CD8-positive, alpha-beta memory T cell (primary cell): ENCODE measurements at regions not wholly inside any gene's neighbourhood (a gene's known extent, or its start where the extent isn't known, plus 50 kb on each side); places are given as distances from the start of the nearest gene placed in this dataset.

Source experiments
- CTCF ChIA-PET: fragments of 350-600 bp; sonication (Branson Sonifier 250); formaldehyde crosslinking; loops from one replicate; lab custom pipeline; 2021; ENCODE audit warnings: antibody characterized with exemption; lab: Charles Lee
- POLR2A ChIA-PET: fragments of 350-600 bp; sonication (Branson Sonifier 250); formaldehyde crosslinking; loops from one replicate; lab custom pipeline; 2021; ENCODE audit warnings: antibody characterized with exemption; lab: Charles Lee
- DNase-seq, 5 donors: peaks; one replicate each; pipeline versions ENCODE4 v3.0.0 to v3.0.0-alpha.2; 2020 to 2022; ENCODE audit warnings: mixed read lengths in 1 of 5
- H3K27ac ChIP-seq: one replicate; pipeline ENCODE4 v1.7.0; 2013; ENCODE audit warnings: low read depth, mild to moderate bottlenecking, low read length, moderate library complexity
- H3K27me3 ChIP-seq: 2 replicates; pipeline ENCODE4 v1.7.0; 2013; ENCODE audit warnings: low read length, mild to moderate bottlenecking; ENCODE audit not compliant: insufficient read depth, poor library complexity, severe bottlenecking
- H3K36me3 ChIP-seq: 2 replicates; pipeline ENCODE4 v1.7.0; 2013; ENCODE audit warnings: mild to moderate bottlenecking, low read length, moderate library complexity; ENCODE audit not compliant: insufficient read depth
- H3K4me1 ChIP-seq: 2 replicates; pipeline ENCODE4 v1.7.0; 2013; ENCODE audit warnings: mild to moderate bottlenecking, low read length, moderate library complexity; ENCODE audit not compliant: insufficient read depth
- H3K4me3 ChIP-seq: 2 replicates; pipeline ENCODE4 v1.7.0; 2013; ENCODE audit warnings: mild to moderate bottlenecking, low read length
- H3K9me3 ChIP-seq: 2 replicates; pipeline ENCODE4 v1.7.0; 2013; ENCODE audit warnings: mild to moderate bottlenecking, low read length
- H3K27ac Mint-ChIP-seq, 8 donors: one replicate each; pipeline ENCODE4 v1.8.0; 2020 to 2021; ENCODE audit warnings: mixed read lengths in 8 of 8, mild to moderate bottlenecking in 6 of 8, inconsistent platforms in 3 of 8, moderate library complexity in 3 of 8
- H3K27me3 Mint-ChIP-seq, 2 donors: one replicate each; pipeline ENCODE4 v1.8.0; 2020 to 2021; ENCODE audit warnings: mixed read lengths in 2 of 2, mild to moderate bottlenecking in 1 of 2, moderate library complexity in 1 of 2
- H3K36me3 Mint-ChIP-seq, 3 donors: one replicate each; pipeline ENCODE4 v1.8.0; 2020 to 2021; ENCODE audit warnings: mixed read lengths in 3 of 3, inconsistent platforms in 1 of 3, mild to moderate bottlenecking in 1 of 3
- H3K4me1 Mint-ChIP-seq, 3 donors: one replicate each; pipeline ENCODE4 v1.8.0; 2020 to 2021; ENCODE audit warnings: mixed read lengths in 3 of 3, inconsistent platforms in 1 of 3, mild to moderate bottlenecking in 1 of 3
- H3K4me3 Mint-ChIP-seq, 7 donors: one replicate each; pipeline ENCODE4 v1.8.0; 2020 to 2021; ENCODE audit warnings: mixed read lengths in 7 of 7, mild to moderate bottlenecking in 6 of 7, moderate library complexity in 4 of 7, inconsistent platforms in 2 of 7
- H3K9me3 Mint-ChIP-seq, 5 donors: one replicate each; pipeline ENCODE4 v1.8.0; 2020 to 2022; ENCODE audit warnings: mixed read lengths in 5 of 5, mild to moderate bottlenecking in 3 of 5, moderate library complexity in 2 of 5, inconsistent platforms in 1 of 5

DNA sequence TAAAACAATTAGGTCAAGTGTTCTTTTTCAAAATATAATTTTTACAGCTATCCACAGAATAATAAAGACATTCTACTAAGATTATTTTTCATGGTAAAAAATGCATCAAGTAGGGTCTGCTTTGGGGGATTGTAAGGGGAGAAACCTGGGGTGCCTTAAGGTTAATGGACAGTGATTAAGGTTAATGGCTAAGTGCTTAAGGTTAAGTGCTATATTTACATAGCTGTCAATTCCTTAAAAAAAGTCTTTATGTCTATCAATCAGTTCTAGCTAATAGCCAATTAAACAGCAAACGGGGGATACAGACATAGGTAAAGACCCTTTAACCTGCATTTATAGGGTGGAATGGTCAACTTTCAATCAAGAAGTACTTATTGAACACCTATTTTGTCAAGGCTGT lies 284.5 kb upstream of the SEMA3A start:
- no peaks in the 10 kb centered on the region for H3K4me1 Mint-ChIP-seq
- no peaks in the 10 kb centered on the region for H3K27me3 ChIP-seq
- H3K4me1 ChIP-seq = no peaks in the 10 kb centered on the region
- H3K36me3 Mint-ChIP-seq = no peaks in the 10 kb centered on the region
- H3K9me3 Mint-ChIP-seq = peaks cover 4 to 32% (median 15%) of the 10 kb centered on the region in 5 donors
- no peak for DNase-seq
- no peaks in the 10 kb centered on the region for H3K36me3 ChIP-seq
- no peak overlapping the region for H3K27ac ChIP-seq
- ChIA-PET POLR2A (no interaction called here), CTCF (no interaction called here)
- no peak overlapping the region for H3K27ac Mint-ChIP-seq
- H3K27me3 Mint-ChIP-seq = peaks cover 0 to 1% of the 10 kb centered on the region in 2 donors
- H3K9me3 ChIP-seq = no peaks in the 10 kb centered on the region
- no peak overlapping the region for H3K4me3 Mint-ChIP-seq
- no peak overlapping the region for H3K4me3 ChIP-seq

GRCh38 chr7:84477786-84478478 lies 283.3 kb upstream of the SEMA3A start:
- CTCF ChIA-PET = no interaction called here
- Mint-ChIP-seq H3K27ac (no peak overlapping the region), H3K27me3 (peaks cover 0 to 1% of the 10 kb centered on the region in 2 donors), H3K36me3 (no peaks in the 10 kb centered on the region), H3K4me1 (no peaks in the 10 kb centered on the region), H3K9me3 (peaks cover 4 to 26% (median 12%) of the 10 kb centered on the region in 5 donors), H3K4me3 (no peak overlapping the region)
- Histone ChIP-seq H3K9me3 (no peaks in the 10 kb centered on the region), H3K27ac (no peak overlapping the region), H3K4me1 (no peaks in the 10 kb centered on the region), H3K36me3 (no peaks in the 10 kb centered on the region), H3K4me3 (no peak overlapping the region), H3K27me3 (no peaks in the 10 kb centered on the region)
- POLR2A ChIA-PET = no interaction called here
- no peak for DNase-seq

DNA sequence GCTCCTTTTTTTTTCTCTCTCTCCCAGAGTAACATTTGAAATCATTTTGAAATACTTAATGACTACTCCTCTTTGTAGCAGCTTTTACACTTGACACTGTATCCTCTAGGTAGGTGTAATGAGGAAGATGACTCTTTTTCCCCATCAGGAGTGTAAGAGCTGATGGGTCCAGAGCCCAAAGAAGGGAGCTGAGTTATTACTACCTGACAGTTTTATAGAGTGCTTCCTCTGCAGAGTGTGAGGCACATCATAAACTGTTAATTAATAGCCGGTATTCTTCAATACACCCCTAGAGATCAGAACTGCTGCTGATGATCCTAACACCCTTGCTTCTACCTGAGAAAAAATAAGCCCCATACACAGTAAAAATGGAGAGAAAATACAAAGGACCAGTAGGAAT lies 279.8 kb upstream of the SEMA3A start:
- Mint-ChIP-seq H3K36me3 (no peaks in the 10 kb centered on the region), H3K9me3 (peaks cover 0 to 25% (median 9%) of the 10 kb centered on the region in 5 donors), H3K27me3 (peaks cover 0 to 1% of the 10 kb centered on the region in 2 donors), H3K27ac (no peak overlapping the region), H3K4me1 (no peaks in the 10 kb centered on the region), H3K4me3 (no peak overlapping the region)
- ChIA-PET POLR2A (no interaction called here), CTCF (no interaction called here)
- no peaks in the 10 kb centered on the region for H3K9me3 ChIP-seq
- H3K27me3 ChIP-seq = no peaks in the 10 kb centered on the region
- H3K4me3 ChIP-seq = no peak overlapping the region
- no peaks in the 10 kb centered on the region for H3K36me3 ChIP-seq
- H3K27ac ChIP-seq = no peak overlapping the region
- H3K4me1 ChIP-seq = no peaks in the 10 kb centered on the region
- no peak for DNase-seq

DNA sequence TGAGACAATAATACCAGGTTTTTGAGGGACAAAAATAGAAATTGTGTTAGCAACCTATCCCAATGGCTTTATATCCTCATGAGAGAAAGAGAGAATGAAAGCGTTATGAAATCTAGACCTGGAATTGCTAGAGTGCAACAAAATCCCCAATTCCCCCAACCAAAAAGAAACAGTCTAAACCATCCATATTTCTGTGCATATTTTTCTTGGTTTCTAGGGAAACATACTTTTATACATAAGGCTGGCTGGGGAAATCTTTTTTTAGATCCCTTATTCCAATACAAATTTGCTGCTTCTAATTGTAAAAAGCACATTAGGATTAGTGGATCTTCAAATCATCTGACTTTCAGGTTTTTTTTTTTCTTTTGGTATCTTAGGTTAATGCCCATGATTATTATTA lies 277.0 kb upstream of the SEMA3A start:
- H3K27me3 ChIP-seq = no peaks in the 10 kb centered on the region
- no peak overlapping the region for H3K27ac Mint-ChIP-seq
- peaks cover 0 to 26% (median 5%) of the 10 kb centered on the region in 5 donors for H3K9me3 Mint-ChIP-seq
- no peaks in the 10 kb centered on the region for H3K36me3 ChIP-seq
- no peaks in the 10 kb centered on the region for H3K27me3 Mint-ChIP-seq
- ChIA-PET POLR2A (no interaction called here), CTCF (no interaction called here)
- H3K4me3 Mint-ChIP-seq = no peak overlapping the region
- no peaks in the 10 kb centered on the region for H3K4me1 ChIP-seq
- no peaks in the 10 kb centered on the region for H3K36me3 Mint-ChIP-seq
- no peak for DNase-seq
- H3K27ac ChIP-seq = no peak overlapping the region
- H3K9me3 ChIP-seq = no peaks in the 10 kb centered on the region
- no peaks in the 10 kb centered on the region for H3K4me1 Mint-ChIP-seq
- no peak overlapping the region for H3K4me3 ChIP-seq

- DNase-seq = no peak
- H3K4me3 ChIP-seq = no peak overlapping the region
- Mint-ChIP-seq H3K4me3 (no peak overlapping the region), H3K4me1 (no peaks in the 10 kb centered on the region), H3K9me3 (peaks cover 2 to 16% (median 8%) of the 10 kb centered on the region in 5 donors), H3K36me3 (no peaks in the 10 kb centered on the region), H3K27me3 (no peaks in the 10 kb centered on the region), H3K27ac (no peak overlapping the region)
- H3K4me1 ChIP-seq = no peaks in the 10 kb centered on the region
- POLR2A ChIA-PET = no interaction called here
- H3K36me3 ChIP-seq = no peaks in the 10 kb centered on the region
- no peaks in the 10 kb centered on the region for H3K9me3 ChIP-seq
- CTCF ChIA-PET = no interaction called here
- H3K27me3 ChIP-seq = no peaks in the 10 kb centered on the region
- H3K27ac ChIP-seq = no peak overlapping the region
These were observed 274.4 kb upstream of the SEMA3A start for GRCh38 chr7:84469034-84469433.

GRCh38 chr7:84462259-84462658 lies 267.7 kb upstream of the SEMA3A start:
- Histone ChIP-seq H3K27me3 (no peaks in the 10 kb centered on the region), H3K36me3 (no peaks in the 10 kb centered on the region), H3K4me3 (no peak overlapping the region), H3K9me3 (no peaks in the 10 kb centered on the region), H3K4me1 (no peaks in the 10 kb centered on the region), H3K27ac (no peak overlapping the region)
- Mint-ChIP-seq H3K27me3 (no peaks in the 10 kb centered on the region), H3K9me3 (peaks cover 6 to 19% (median 10%) of the 10 kb centered on the region in 5 donors), H3K36me3 (no peaks in the 10 kb centered on the region), H3K27ac (no peak overlapping the region), H3K4me1 (no peaks in the 10 kb centered on the region), H3K4me3 (no peak overlapping the region)
- DNase-seq = no peak
- CTCF ChIA-PET = no interaction called here
- POLR2A ChIA-PET = no interaction called here

- Histone ChIP-seq H3K9me3 (no peaks in the 10 kb centered on the region), H3K27me3 (no peaks in the 10 kb centered on the region), H3K4me1 (no peaks in the 10 kb centered on the region), H3K36me3 (no peaks in the 10 kb centered on the region), H3K27ac (no peak overlapping the region), H3K4me3 (no peak overlapping the region)
- CTCF ChIA-PET = no interaction called here
- DNase-seq = no peak
- Mint-ChIP-seq H3K4me3 (no peak overlapping the region), H3K27me3 (no peaks in the 10 kb centered on the region), H3K9me3 (peaks cover 5 to 19% (median 10%) of the 10 kb centered on the region in 5 donors), H3K4me1 (no peaks in the 10 kb centered on the region), H3K27ac (no peak overlapping the region), H3K36me3 (no peaks in the 10 kb centered on the region)
- POLR2A ChIA-PET = no interaction called here
These were observed 266.5 kb upstream of the SEMA3A start for GRCh38 chr7:84461093-84461492.

DNA sequence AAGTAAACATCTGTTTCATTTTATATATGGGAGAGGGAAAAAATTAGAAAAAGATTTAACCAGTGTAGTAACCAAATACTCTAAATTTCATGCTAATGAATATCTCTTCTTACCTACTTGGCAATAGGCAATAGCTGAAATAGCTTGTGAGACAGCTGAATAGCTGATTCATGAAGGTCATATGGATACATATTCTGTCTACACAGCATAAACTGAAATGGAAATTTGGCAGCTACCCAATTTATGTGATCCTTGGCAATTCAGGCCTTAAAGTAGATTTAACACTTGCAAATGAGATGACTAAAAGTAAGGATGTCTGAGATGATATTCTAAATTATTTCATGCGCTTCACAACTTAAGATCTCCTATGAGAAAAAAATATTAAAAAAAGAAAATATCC lies 261.2 kb upstream of the SEMA3A start:
- POLR2A ChIA-PET = no interaction called here
- Mint-ChIP-seq H3K27ac (no peak overlapping the region), H3K36me3 (no peaks in the 10 kb centered on the region), H3K27me3 (no peaks in the 10 kb centered on the region), H3K4me3 (no peak overlapping the region), H3K9me3 (peaks cover 0 to 11% (median 0%) of the 10 kb centered on the region in 5 donors), H3K4me1 (no peaks in the 10 kb centered on the region)
- Histone ChIP-seq H3K4me3 (no peak overlapping the region), H3K27me3 (no peaks in the 10 kb centered on the region), H3K4me1 (no peaks in the 10 kb centered on the region), H3K27ac (no peak overlapping the region), H3K9me3 (no peaks in the 10 kb centered on the region), H3K36me3 (no peaks in the 10 kb centered on the region)
- DNase-seq = no peak
- CTCF ChIA-PET = no interaction called here
